ENCODE measurements at regions not wholly inside any gene's neighbourhood (a gene's known extent, or its start where the extent isn't known, plus 50 kb on each side); places are given as distances from the start of the nearest gene placed in this dataset.
"Not testable (repeated sequence)": the region's sequence is repeated elsewhere in the genome, so short reads cannot be mapped to it uniquely, and the experiment has no call there.

DNA sequence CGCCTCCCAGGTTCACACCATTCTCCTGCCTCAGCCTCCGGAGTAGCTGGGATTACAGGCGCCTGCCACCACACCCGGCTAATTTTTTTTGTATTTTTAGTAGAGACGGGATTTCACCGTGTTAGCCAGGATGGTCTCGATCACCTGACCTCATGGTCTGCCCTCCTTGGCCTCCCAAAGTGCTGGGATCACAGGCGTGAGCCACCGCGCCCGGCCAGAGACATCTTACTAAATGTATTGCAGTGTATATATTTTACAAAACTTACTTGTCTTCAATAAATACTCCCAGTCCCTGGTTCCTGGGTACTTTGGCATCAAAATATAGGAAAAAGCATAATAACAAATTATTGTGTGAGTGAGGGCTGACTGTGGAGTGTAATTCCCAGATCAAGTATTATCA, 1053.7 kb downstream of the OLFM4 start:
- H3K9ac ChIP-seq (replicated peaks in 1 of 4; ENCODE audit: extremely low read depth in 1 of 4, low read depth in 3 of 4, low read length in 3 of 4); H3K27ac ChIP-seq (ENCODE audit: low read depth, low read length); H2BK120ac ChIP-seq (replicated peaks; ENCODE audit: low read depth, low read length); H4K8ac ChIP-seq (ENCODE audit: extremely low read depth, insufficient read depth, low read length); POLR2A ChIA-PET (ENCODE audit: partially characterized antibody); H3K14ac ChIP-seq (ENCODE audit: insufficient read length); CTCF ChIA-PET (ENCODE audit: partially characterized antibody); FAIRE-seq; H2BK5ac ChIP-seq (ENCODE audit: low read depth, low read length); H3K18ac ChIP-seq (ENCODE audit: extremely low read depth, low read length); H2AFZ ChIP-seq (ENCODE audit: low read length); H3K23me2 ChIP-seq (ENCODE audit: low read depth, low read length); H3K27me3 ChIP-seq (replicated peaks in 1 of 4; ENCODE audit: control insufficient read depth in 3 of 4, extremely low read depth in 1 of 4, insufficient read depth in 3 of 4, low read length in 3 of 4); H3K4me2 ChIP-seq (ENCODE audit: insufficient read depth in 1 of 2, low read depth in 2 of 2, low read length in 2 of 2); H4K91ac ChIP-seq (replicated peaks; ENCODE audit: insufficient read length, low read length); H3K4me3 ChIP-seq (ENCODE audit: extremely low read depth in 1 of 4, insufficient read depth in 2 of 4, low read depth in 3 of 4, low read length in 4 of 4); H4K20me1 ChIP-seq (replicated peaks in 1 of 2; ENCODE audit: control insufficient read depth in 1 of 2, insufficient read depth in 2 of 2, low read length in 2 of 2); H3K79me2 ChIP-seq (ENCODE audit: control insufficient read depth in 1 of 2, insufficient read depth in 2 of 2, low read length in 2 of 2); H3K36me3 ChIP-seq (ENCODE audit: control insufficient read depth in 2 of 4, insufficient read depth in 4 of 4, low read length in 3 of 4); DNase-seq (ENCODE audit: low read depth in 1 of 2, low spot score in 2 of 2); H2BK20ac ChIP-seq (ENCODE audit: low read length); H2BK12ac ChIP-seq (ENCODE audit: low read depth, low read length); H2AK5ac ChIP-seq (ENCODE audit: low read depth, low read length); H3K23ac ChIP-seq (ENCODE audit: insufficient read length); H3K79me1 ChIP-seq (ENCODE audit: low read depth, low read length); H3K4ac ChIP-seq (replicated peaks; ENCODE audit: insufficient read length, low read depth, low read length); H3K9me3 ChIP-seq (ENCODE audit: insufficient read depth in 2 of 2, low read depth in 1 of 2, low read length in 1 of 2); H2BK15ac ChIP-seq (ENCODE audit: low read length); H4K5ac ChIP-seq (ENCODE audit: insufficient read length, low read depth, low read length); H3K56ac ChIP-seq (replicated peaks; ENCODE audit: insufficient read length, low read depth, low read length); H3K4me1 ChIP-seq (replicated peaks in 1 of 4; ENCODE audit: control insufficient read depth in 3 of 4, insufficient read depth in 4 of 4, low read length in 3 of 4): not testable (repeated sequence)
- 92% methylated on average over 11 of the region's 11 CpGs; no CpG with 5 or more reads in 1 of the 2 experiments for whole genome bisulfite sequencing, 2 experiments (ENCODE audit: extremely low coverage in 1 of 2, insufficient coverage in 1 of 2, insufficient read length in 1 of 2, insufficient replicate concordance in 2 of 2, low coverage in 1 of 2, low lambda C conversion rate in 2 of 2, missing lambda C conversion rate in 1 of 2)

All from H1 (cell line).